CD1c-positive myeloid dendritic cell (primary cell): ENCODE measurements at regions not wholly inside any gene's neighbourhood (a gene's known extent, or its start where the extent isn't known, plus 50 kb on each side); places are given as distances from the start of the nearest gene placed in this dataset.
"Not testable (repeated sequence)": the region's sequence is repeated elsewhere in the genome, so short reads cannot be mapped to it uniquely, and the experiment has no call there.

ENCODE experiments used
- DNase-seq: peaks from one replicate; pipeline ENCODE4 v3.0.0-alpha.2; 2016; ENCODE audit errors: extremely low spot score

- DNase-seq = not testable (repeated sequence)
Observed at GRCh38 chr5:36782612-36783011, 94.0 kb upstream of the NIPBL start.

- no peak for DNase-seq
Observed at GRCh38 chr5:36786448-36787012, 90.0 kb upstream of the NIPBL start.

DNA sequence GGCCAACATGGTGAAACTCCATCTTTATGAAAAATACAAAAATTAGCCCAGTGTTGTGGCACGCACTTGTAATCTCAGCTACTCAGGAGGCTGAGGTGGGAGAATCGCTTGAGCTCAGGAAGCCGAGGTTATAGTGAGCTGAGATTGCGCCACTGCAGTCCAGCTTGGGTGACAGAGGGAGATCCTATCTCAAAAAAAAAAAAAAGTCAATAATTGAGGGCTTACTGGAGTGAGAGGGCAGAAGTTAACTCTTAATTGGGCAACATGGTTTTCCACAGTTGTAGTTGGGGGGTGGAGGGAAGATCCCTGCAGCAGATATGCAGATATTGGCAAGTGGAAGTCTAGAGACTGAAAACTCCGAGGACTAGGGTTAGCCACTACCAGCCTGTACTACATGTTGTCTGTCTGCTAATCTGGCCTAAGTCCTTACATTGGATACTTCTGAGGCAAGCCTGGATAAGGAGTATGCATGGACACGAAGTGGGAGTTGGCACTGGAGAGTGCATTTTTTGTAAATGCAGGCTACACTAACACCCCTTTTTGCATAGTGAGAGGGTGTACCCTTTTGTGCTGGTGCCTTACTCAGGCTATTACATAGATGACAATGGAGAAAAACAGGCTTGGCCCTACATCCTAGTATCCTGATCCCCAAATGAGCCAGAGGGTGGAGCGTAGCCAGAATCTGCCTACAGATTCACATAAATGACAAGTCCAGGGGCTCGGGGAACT is 89.0 kb upstream of the NIPBL start:
- no peak for DNase-seq

DNA sequence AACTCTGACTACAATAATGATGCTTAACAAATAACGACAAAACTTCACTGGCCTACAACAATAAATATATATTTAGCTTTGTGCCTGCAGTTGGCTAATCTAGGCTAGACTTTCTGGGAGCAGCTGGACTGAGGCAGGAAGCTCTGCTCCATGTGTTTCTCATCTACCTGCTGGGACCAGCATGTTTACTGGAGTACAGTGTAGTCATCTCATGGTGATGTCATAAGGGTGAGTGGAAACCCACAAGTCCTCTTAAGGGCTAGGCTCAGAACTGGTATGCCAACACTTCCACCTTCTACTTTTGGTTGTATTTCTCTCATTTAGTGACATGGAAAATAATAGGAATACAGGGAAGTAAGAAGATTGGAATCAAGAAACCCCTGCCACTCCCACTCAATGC is 85.7 kb upstream of the NIPBL start:
- no peak for DNase-seq

GRCh38 chr5:36792560-36793180 is 83.9 kb upstream of the NIPBL start:
- DNase-seq = no peak

- DNase-seq = no peak
Observed at GRCh38 chr5:36795366-36795765, 81.2 kb upstream of the NIPBL start.

GRCh38 chr5:36796155-36796554 is 80.4 kb upstream of the NIPBL start:
- no peak for DNase-seq

DNA sequence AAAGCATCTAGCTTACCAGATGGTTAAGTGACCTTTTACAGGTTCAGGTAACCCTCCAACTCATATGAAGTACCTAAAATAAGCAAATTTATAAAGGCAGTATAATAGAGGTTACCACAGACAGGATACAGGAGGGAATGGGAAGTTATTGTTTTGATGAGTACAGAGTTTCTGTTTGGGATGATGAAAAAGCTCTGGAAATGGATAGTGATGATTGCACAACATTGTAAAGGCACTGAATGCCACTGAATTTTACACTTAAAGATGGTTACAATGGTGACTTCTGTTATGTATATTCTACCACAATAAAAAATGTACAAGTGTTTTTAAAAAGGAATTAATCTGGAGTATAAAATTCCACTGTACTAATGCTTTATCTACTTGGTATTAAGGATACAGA is 75.0 kb upstream of the NIPBL start:
- DNase-seq = no peak

GRCh38 chr5:36802187-36802586 is 74.4 kb upstream of the NIPBL start:
- DNase-seq = no peak

DNA sequence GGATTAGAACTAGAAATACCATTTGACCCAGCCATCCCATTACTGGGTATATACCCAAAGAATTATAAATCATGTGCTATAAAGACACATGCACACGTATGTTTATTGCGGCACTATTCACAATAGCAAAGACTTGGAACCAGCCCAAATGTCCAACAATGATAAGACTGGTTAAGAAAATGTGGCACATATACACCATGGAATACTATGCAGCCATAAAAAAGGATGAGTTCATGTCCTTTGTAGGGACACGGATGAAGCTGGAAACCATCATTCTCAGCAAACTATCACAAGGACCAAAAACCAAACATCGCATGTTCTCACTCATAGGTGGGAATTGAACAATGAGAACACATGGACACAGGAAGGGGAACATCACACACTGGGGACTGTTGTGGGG is 63.3 kb upstream of the NIPBL start:
- not testable (repeated sequence) for DNase-seq

GRCh38 chr5:36815871-36816270 is 60.7 kb upstream of the NIPBL start:
- DNase-seq = no peak

GRCh38 chr5:36820900-36821299 is 55.7 kb upstream of the NIPBL start:
- DNase-seq = peak; percentile 55

- no peak for DNase-seq
Observed at GRCh38 chr5:36826694-36827093, 49.9 kb upstream of the NIPBL start.
